Chondrocyte (in vitro differentiated cells): ENCODE measurements at regions not wholly inside any gene's neighbourhood (a gene's known extent, or its start where the extent isn't known, plus 50 kb on each side); places are given as distances from the start of the nearest gene placed in this dataset.

Experiments used
- DNase-seq: peaks from one replicate; pipeline ENCODE4 v3.0.0; 2021; ENCODE audit warnings: mixed read lengths, low spot score
- H3K27ac Mint-ChIP-seq: one replicate; pipeline ENCODE4 v1.8.0; 2021; ENCODE audit warnings: mild to moderate bottlenecking, moderate library complexity, mixed read lengths; ENCODE audit not compliant: unreplicated experiment
- H3K27me3 Mint-ChIP-seq: 2 replicates; pipeline ENCODE4 v1.8.0; 2021; ENCODE audit warnings: low read depth, mixed read lengths
- H3K36me3 Mint-ChIP-seq: 2 replicates; pipeline ENCODE4 v1.8.0; 2021; ENCODE audit warnings: low read depth, mixed read lengths
- H3K4me1 Mint-ChIP-seq: 2 replicates; pipeline ENCODE4 v1.8.0; 2021; ENCODE audit warnings: low read depth, mild to moderate bottlenecking, mixed read lengths
- H3K4me3 Mint-ChIP-seq: one replicate; pipeline ENCODE4 v1.8.0; 2021; ENCODE audit warnings: mild to moderate bottlenecking, moderate library complexity, mixed read lengths; ENCODE audit not compliant: unreplicated experiment
- H3K9me3 Mint-ChIP-seq: 2 replicates; pipeline ENCODE4 v1.8.0; 2021; ENCODE audit warnings: low read depth, mixed read lengths
- TF ChIP-seq, protein P1 (sequence below): fragments of 200-600 bp; sonication (generic); IDR thresholded peaks from 2 replicates; pipeline ENCODE4 v1.5.0; 2021; ENCODE audit warnings: antibody characterized with exemption, mild to moderate bottlenecking, moderate library complexity

- Mint-ChIP-seq H3K36me3 (no peaks in the 10 kb centered on the region), H3K4me3 (no peak overlapping the region), H3K27ac (no peak overlapping the region), H3K4me1 (peaks cover 15% of the 10 kb centered on the region), H3K9me3 (no peaks in the 10 kb centered on the region), H3K27me3 (no peaks in the 10 kb centered on the region)
- TF ChIP-seq, protein P1, sequence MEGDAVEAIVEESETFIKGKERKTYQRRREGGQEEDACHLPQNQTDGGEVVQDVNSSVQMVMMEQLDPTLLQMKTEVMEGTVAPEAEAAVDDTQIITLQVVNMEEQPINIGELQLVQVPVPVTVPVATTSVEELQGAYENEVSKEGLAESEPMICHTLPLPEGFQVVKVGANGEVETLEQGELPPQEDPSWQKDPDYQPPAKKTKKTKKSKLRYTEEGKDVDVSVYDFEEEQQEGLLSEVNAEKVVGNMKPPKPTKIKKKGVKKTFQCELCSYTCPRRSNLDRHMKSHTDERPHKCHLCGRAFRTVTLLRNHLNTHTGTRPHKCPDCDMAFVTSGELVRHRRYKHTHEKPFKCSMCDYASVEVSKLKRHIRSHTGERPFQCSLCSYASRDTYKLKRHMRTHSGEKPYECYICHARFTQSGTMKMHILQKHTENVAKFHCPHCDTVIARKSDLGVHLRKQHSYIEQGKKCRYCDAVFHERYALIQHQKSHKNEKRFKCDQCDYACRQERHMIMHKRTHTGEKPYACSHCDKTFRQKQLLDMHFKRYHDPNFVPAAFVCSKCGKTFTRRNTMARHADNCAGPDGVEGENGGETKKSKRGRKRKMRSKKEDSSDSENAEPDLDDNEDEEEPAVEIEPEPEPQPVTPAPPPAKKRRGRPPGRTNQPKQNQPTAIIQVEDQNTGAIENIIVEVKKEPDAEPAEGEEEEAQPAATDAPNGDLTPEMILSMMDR = no peak
- DNase-seq = no peak
These were observed 1231.6 kb upstream of the GYPC start for GRCh38 chr2:125424266-125424785.

DNA sequence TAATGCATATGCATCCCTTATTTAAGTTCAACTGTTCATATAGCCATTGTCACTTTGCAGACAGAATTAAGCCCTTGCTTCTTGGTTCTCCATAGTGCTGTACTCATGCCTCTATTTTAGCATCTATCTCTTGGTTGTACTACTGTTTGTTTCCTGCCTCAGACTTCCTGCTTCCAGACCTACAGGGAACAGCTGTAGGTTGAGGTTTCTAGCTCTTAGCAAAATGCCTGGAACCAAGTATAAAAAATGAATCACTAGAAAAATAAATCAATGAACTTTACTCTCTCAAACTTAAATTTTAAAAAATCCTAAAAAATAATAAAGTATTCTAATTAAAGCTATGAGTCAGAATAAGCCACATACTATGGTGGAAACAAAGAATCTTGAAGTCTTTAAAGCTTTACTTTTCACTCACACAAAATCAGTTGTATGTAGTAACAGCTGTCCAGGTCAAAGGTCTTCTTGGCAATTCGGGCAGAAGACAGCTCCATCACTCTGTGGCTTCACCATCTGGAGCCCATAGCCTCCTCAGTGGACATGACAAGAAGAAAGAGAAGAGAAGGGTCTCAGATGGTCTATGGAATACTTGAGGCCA is 1228.1 kb upstream of the GYPC start:
- TF ChIP-seq, protein P1 = no peak
- Mint-ChIP-seq H3K27me3 (no peaks in the 10 kb centered on the region), H3K27ac (no peak overlapping the region), H3K4me1 (peaks cover 15% of the 10 kb centered on the region), H3K9me3 (no peaks in the 10 kb centered on the region), H3K36me3 (no peaks in the 10 kb centered on the region), H3K4me3 (no peak overlapping the region)
- no peak for DNase-seq

- TF ChIP-seq, protein P1 = no peak
- Mint-ChIP-seq H3K4me3 (no peak overlapping the region), H3K27me3 (peaks cover 2% of the 10 kb centered on the region)
These were observed 1211.9 kb upstream of the GYPC start for GRCh38 chr2:125444106-125444505.

DNA sequence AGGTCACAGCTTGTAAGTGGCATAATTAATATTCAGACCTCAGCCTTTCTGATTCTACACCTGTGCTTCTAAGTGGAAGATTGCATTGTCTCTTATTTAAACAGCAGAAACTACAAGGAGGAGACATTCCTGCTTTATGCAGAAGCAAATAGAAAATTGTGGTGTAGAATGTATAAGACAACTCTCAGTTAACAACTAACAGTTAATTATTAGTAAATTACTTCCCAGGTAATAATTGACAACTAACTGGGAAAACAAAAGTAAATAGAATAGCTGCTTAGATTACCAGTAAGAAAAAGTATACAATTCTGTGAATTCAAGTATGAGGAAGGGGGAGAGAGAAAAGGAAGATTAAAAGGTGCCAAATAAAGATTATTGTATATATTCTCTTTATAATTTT is 1210.5 kb upstream of the GYPC start:
- peaks cover 4% of the 10 kb centered on the region for H3K9me3 Mint-ChIP-seq
- H3K27ac Mint-ChIP-seq = no peak overlapping the region
- TF ChIP-seq, protein P1 = no peak
- peaks cover 8% of the 10 kb centered on the region for H3K27me3 Mint-ChIP-seq
- no peaks in the 10 kb centered on the region for H3K36me3 Mint-ChIP-seq
- H3K4me3 Mint-ChIP-seq = no peak overlapping the region
- no peak for DNase-seq
- H3K4me1 Mint-ChIP-seq = no peaks in the 10 kb centered on the region

More at GRCh38 chr2:125444106-125444505, 1211.9 kb upstream of the GYPC start:
- Mint-ChIP-seq H3K4me1 (no peaks in the 10 kb centered on the region), H3K27ac (no peak overlapping the region), H3K36me3 (no peaks in the 10 kb centered on the region), H3K9me3 (peaks cover 4% of the 10 kb centered on the region)
- no peak for DNase-seq

- peaks cover 10% of the 10 kb centered on the region for H3K27me3 Mint-ChIP-seq
- no peak for DNase-seq
- H3K27ac Mint-ChIP-seq = no peak overlapping the region
- TF ChIP-seq, protein P1 = no peak
- H3K36me3 Mint-ChIP-seq = no peaks in the 10 kb centered on the region
- no peaks in the 10 kb centered on the region for H3K4me1 Mint-ChIP-seq
- peaks cover 5% of the 10 kb centered on the region for H3K9me3 Mint-ChIP-seq
- no peak overlapping the region for H3K4me3 Mint-ChIP-seq
These were observed 1205.9 kb upstream of the GYPC start for GRCh38 chr2:125450092-125450491.
